Epithelial cell of esophagus (primary cell): ENCODE measurements at regions not wholly inside any gene's neighbourhood (a gene's known extent, or its start where the extent isn't known, plus 50 kb on each side); places are given as distances from the start of the nearest gene placed in this dataset.
"Not testable (repeated sequence)": the region's sequence is repeated elsewhere in the genome, so short reads cannot be mapped to it uniquely, and the experiment has no call there.

Experiments
- DNase-seq: peaks from one replicate; pipeline ENCODE4 v3.0.0; 2010; ENCODE audit warnings: low read depth
- H3K4me3 ChIP-seq: 2 replicates; pipeline ENCODE4 v1.5.1; 2011; ENCODE audit warnings: mild to moderate bottlenecking, low read length, control low read depth
- CTCF ChIP-seq: IDR thresholded peaks from 2 replicates; pipeline ENCODE4 v1.5.1; 2011; ENCODE audit warnings: low read depth, mild to moderate bottlenecking, low read length, control low read depth, inconsistent platforms; ENCODE audit not compliant: insufficient read depth; ENCODE audit errors: missing control alignments

GRCh38 chr17:30709561-30710275 is 114.8 kb downstream of the CRLF3 start:
- DNase-seq, result not testable (repeated sequence)
- H3K4me3 ChIP-seq, result peak overlapping the region; percentile 54

- DNase-seq, result not testable (repeated sequence)
- H3K4me3 ChIP-seq, result peak overlapping the region; percentile 60
Measured at GRCh38 chr17:30709096-30709495, 115.4 kb downstream of the CRLF3 start.

- H3K4me3 ChIP-seq, result peak overlapping the region; percentile 60
- peak; percentile 91 for DNase-seq
Measured at GRCh38 chr17:30708241-30709078, 116.0 kb downstream of the CRLF3 start.

GRCh38 chr17:30707724-30708240 is 116.7 kb downstream of the CRLF3 start:
- DNase-seq, result not testable (repeated sequence)
- peak overlapping the region; percentile 60 for H3K4me3 ChIP-seq

GRCh38 chr17:30706461-30707335 is 117.8 kb downstream of the CRLF3 start:
- not testable (repeated sequence) for DNase-seq, H3K4me3 ChIP-seq

GRCh38 chr17:30706004-30706403 is 118.5 kb downstream of the CRLF3 start:
- not testable (repeated sequence) for H3K4me3 ChIP-seq

GRCh38 chr17:30701498-30701989 is 122.9 kb downstream of the CRLF3 start:
- no peak for DNase-seq
- H3K4me3 ChIP-seq, result no peak overlapping the region
- TF ChIP-seq CTCF, result no peak

More at GRCh38 chr17:30706004-30706403, 118.5 kb downstream of the CRLF3 start:
- not testable (repeated sequence) for DNase-seq

GRCh38 chr17:30700833-30701232 is 123.7 kb downstream of the CRLF3 start:
- H3K4me3 ChIP-seq, DNase-seq: not testable (repeated sequence)

GRCh38 chr17:30697619-30698460 is 126.7 kb downstream of the CRLF3 start:
- peak; percentile 79 for DNase-seq
- peak; percentile 72 for TF ChIP-seq CTCF
- H3K4me3 ChIP-seq, result peak overlapping the region; percentile 40

- TF ChIP-seq CTCF, result no peak
- H3K4me3 ChIP-seq, result no peak overlapping the region
- no peak for DNase-seq
Measured at GRCh38 chr17:30696234-30696633, 128.3 kb downstream of the CRLF3 start.

- DNase-seq, H3K4me3 ChIP-seq: not testable (repeated sequence)
Measured at GRCh38 chr17:30695265-30695811, 129.2 kb downstream of the CRLF3 start.
